Prostate gland (tissue), 2 donors: ENCODE measurements at regions not wholly inside any gene's neighbourhood (a gene's known extent, or its start where the extent isn't known, plus 50 kb on each side); places are given as distances from the start of the nearest gene placed in this dataset.

Experiments
- POLR2AphosphoS5 ChIP-seq: sonication (generic); formaldehyde crosslinking; IDR thresholded peaks from one replicate; pipeline ENCODE4 v1.6.1; 2017; ENCODE audit warnings: antibody characterized with exemption
- TF ChIP-seq, protein P1 (sequence below), 4 experiments: fragments of 200-600 bp in 2 of 4; fragments of 450-650 bp in 2 of 4; sonication (generic) in 2 of 4; IDR thresholded peaks; 1 replicate in 3 of 4; 2 replicates in 1 of 4; pipeline ENCODE4 v1.5.1; 2016 to 2019; ENCODE audit warnings: antibody characterized with exemption in 4 of 4, mild to moderate bottlenecking in 2 of 4, moderate library complexity in 2 of 4

DNA sequence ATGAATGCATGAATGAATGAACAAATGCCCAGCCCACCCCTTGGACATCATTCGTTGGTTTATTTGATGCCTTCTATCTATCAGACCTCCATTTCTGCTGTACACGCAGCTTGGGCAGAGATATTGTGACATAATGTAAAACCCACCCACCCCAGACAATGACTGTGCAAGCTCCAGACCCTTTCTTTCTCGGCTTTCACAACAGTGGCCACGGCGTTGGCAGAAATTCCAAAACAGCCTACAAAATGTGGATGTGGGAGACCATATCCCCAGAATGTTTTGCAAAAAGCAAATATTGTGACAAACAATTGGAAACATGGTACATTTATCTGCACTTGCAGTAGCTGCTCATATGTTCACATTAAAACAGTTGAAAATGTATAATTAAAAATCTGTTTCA lies 162.0 kb upstream of the MAFB start:
- TF ChIP-seq, protein P1, sequence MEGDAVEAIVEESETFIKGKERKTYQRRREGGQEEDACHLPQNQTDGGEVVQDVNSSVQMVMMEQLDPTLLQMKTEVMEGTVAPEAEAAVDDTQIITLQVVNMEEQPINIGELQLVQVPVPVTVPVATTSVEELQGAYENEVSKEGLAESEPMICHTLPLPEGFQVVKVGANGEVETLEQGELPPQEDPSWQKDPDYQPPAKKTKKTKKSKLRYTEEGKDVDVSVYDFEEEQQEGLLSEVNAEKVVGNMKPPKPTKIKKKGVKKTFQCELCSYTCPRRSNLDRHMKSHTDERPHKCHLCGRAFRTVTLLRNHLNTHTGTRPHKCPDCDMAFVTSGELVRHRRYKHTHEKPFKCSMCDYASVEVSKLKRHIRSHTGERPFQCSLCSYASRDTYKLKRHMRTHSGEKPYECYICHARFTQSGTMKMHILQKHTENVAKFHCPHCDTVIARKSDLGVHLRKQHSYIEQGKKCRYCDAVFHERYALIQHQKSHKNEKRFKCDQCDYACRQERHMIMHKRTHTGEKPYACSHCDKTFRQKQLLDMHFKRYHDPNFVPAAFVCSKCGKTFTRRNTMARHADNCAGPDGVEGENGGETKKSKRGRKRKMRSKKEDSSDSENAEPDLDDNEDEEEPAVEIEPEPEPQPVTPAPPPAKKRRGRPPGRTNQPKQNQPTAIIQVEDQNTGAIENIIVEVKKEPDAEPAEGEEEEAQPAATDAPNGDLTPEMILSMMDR (IDR thresholded peaks at IDR 0.05), result no peak
- no peak for TF ChIP-seq POLR2AphosphoS5
